GM12892 (cell line): ENCODE measurements at regions not wholly inside any gene's neighbourhood (a gene's known extent, or its start where the extent isn't known, plus 50 kb on each side); places are given as distances from the start of the nearest gene placed in this dataset.

Experiments
- DNase-seq: peaks from one replicate; pipeline ENCODE4 v3.0.0; 2011; ENCODE audit not compliant: insufficient read length
- FAIRE-seq: peaks from 2 replicates; lab custom pipeline; 2011; peaks lifted over from hg19 to GRCh38; lab: Jason Lieb, UNC
- POLR2A ChIP-seq: IDR thresholded peaks from 2 replicates; pipeline ENCODE4 v1.6.1; 2011; ENCODE audit warnings: low read depth, low read length, control low read depth
- POLR2AphosphoS5 ChIP-seq: IDR thresholded peaks from 2 replicates; pipeline ENCODE4 v1.6.1; 2011; ENCODE audit warnings: low read depth, low read length, control low read depth
- TAF1 ChIP-seq: IDR thresholded peaks from 2 replicates; pipeline ENCODE4 v1.6.1; 2011; ENCODE audit warnings: low read depth, mild to moderate bottlenecking, control low read depth, low read length, borderline replicate concordance

- FAIRE-seq (no peak), DNase-seq (no peak)
- TF ChIP-seq TAF1 (no peak), POLR2A (no peak), POLR2AphosphoS5 (no peak)
These were observed 136.5 kb upstream of the ETAA1 start for GRCh38 chr2:67260343-67261277.

GRCh38 chr2:67267241-67267640, 129.9 kb upstream of the ETAA1 start:
- no peak for FAIRE-seq
- no peak for TF ChIP-seq TAF1

GRCh38 chr2:67268797-67269196, 128.3 kb upstream of the ETAA1 start:
- TF ChIP-seq POLR2AphosphoS5 (no peak), POLR2A (no peak), TAF1 (no peak)
- no peak for DNase-seq
- FAIRE-seq, result no peak

More at GRCh38 chr2:67267241-67267640, 129.9 kb upstream of the ETAA1 start:
- DNase-seq, result no peak

- DNase-seq, result no peak
- no peak for FAIRE-seq
- no peak for TF ChIP-seq POLR2AphosphoS5
- no peak for TF ChIP-seq POLR2A
- no peak for TF ChIP-seq TAF1
These were observed 124.9 kb upstream of the ETAA1 start for GRCh38 chr2:67272195-67272594.

GRCh38 chr2:67277450-67277849, 119.7 kb upstream of the ETAA1 start:
- DNase-seq (no peak), FAIRE-seq (no peak)

GRCh38 chr2:67281101-67281500, 116.0 kb upstream of the ETAA1 start:
- DNase-seq, result no peak
- no peak for FAIRE-seq
- TF ChIP-seq TAF1, result 0 out of 2 replicates have a peak, but pooled peaks have one; percentile 15
- no peak for TF ChIP-seq POLR2A
- no peak for TF ChIP-seq POLR2AphosphoS5

More at GRCh38 chr2:67277450-67277849, 119.7 kb upstream of the ETAA1 start:
- TF ChIP-seq POLR2AphosphoS5 (no peak), POLR2A (no peak), TAF1 (no peak)

- TF ChIP-seq POLR2A, result no peak
- TF ChIP-seq POLR2AphosphoS5, result no peak
- TF ChIP-seq TAF1, result no peak
- DNase-seq, result no peak
- no peak for FAIRE-seq
These were observed 113.5 kb upstream of the ETAA1 start for GRCh38 chr2:67283641-67284040.

- TF ChIP-seq POLR2A (no peak), POLR2AphosphoS5 (no peak), TAF1 (no peak)
- DNase-seq (no peak), FAIRE-seq (no peak)
These were observed 110.0 kb upstream of the ETAA1 start for GRCh38 chr2:67286981-67287759.

GRCh38 chr2:67289271-67289670, 107.9 kb upstream of the ETAA1 start:
- DNase-seq, result no peak
- FAIRE-seq, result no peak
- TF ChIP-seq POLR2A (no peak), POLR2AphosphoS5 (no peak), TAF1 (no peak)

GRCh38 chr2:67289921-67290371, 107.2 kb upstream of the ETAA1 start:
- TF ChIP-seq TAF1 (no peak), POLR2AphosphoS5 (no peak), POLR2A (no peak)
- FAIRE-seq, result no peak
- no peak for DNase-seq
